BE2C (cell line): ENCODE measurements at regions not wholly inside any gene's neighbourhood (a gene's known extent, or its start where the extent isn't known, plus 50 kb on each side); places are given as distances from the start of the nearest gene placed in this dataset.
"Not testable (repeated sequence)": the region's sequence is repeated elsewhere in the genome, so short reads cannot be mapped to it uniquely, and the experiment has no call there.

ENCODE experiments used
- DNase-seq: peaks from one replicate; pipeline ENCODE4 v3.0.0-alpha.2; 2020
- H3K27me3 ChIP-seq: fragments of 250-450 bp; sonication (Bioruptor Pico); 2 replicates; pipeline ENCODE4 v1.5.1; 2020; ENCODE audit warnings: mild to moderate bottlenecking
- H3K36me3 ChIP-seq: fragments of 250-450 bp; sonication (Bioruptor Pico); 2 replicates; pipeline ENCODE4 v1.5.1; 2020; ENCODE audit warnings: mild to moderate bottlenecking
- H3K4me1 ChIP-seq: fragments of 250-450 bp; sonication (Bioruptor Pico); 2 replicates; pipeline ENCODE4 v1.5.1; 2020
- H3K4me3 ChIP-seq: 2 replicates; pipeline ENCODE4 v1.5.1; 2011; ENCODE audit warnings: low read depth, low read length
- H3K9me3 ChIP-seq: fragments of 250-450 bp; sonication (Bioruptor Pico); 2 replicates; pipeline ENCODE4 v1.5.1; 2020
- TF ChIP-seq, protein P1 (sequence below): IDR thresholded peaks from 2 replicates; pipeline ENCODE4 v1.5.1; 2012; ENCODE audit warnings: mild to moderate bottlenecking, low read depth, low read length

DNA sequence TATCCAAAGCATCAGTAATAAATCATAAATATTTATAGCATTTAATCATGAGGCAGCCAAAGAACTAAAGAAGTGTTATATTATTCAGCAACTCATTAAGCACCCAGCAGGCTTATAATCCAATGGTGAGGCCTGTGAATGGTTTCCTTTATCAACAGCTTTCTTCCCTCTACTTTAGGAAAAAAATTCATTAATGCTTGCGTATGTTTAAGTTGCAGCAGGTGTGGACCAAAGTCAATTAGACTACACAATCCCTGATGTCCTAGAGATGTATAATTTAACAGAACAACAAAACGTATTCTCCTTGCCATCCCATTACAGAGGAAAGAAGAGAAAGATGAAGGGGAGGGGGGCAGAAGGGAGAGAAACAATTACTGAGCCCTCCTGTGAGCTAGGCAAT, 87.7 kb upstream of the MAGI3 start:
- Histone ChIP-seq H3K4me1 (no peaks in the 10 kb centered on the region; the same call in 1 of the 2 replicates), H3K27me3 (no peaks in the 10 kb centered on the region), H3K9me3 (no peaks in the 10 kb centered on the region), H3K36me3 (no peaks in the 10 kb centered on the region), H3K4me3 (no peak overlapping the region)
- no peak for DNase-seq
- TF ChIP-seq, protein P1, sequence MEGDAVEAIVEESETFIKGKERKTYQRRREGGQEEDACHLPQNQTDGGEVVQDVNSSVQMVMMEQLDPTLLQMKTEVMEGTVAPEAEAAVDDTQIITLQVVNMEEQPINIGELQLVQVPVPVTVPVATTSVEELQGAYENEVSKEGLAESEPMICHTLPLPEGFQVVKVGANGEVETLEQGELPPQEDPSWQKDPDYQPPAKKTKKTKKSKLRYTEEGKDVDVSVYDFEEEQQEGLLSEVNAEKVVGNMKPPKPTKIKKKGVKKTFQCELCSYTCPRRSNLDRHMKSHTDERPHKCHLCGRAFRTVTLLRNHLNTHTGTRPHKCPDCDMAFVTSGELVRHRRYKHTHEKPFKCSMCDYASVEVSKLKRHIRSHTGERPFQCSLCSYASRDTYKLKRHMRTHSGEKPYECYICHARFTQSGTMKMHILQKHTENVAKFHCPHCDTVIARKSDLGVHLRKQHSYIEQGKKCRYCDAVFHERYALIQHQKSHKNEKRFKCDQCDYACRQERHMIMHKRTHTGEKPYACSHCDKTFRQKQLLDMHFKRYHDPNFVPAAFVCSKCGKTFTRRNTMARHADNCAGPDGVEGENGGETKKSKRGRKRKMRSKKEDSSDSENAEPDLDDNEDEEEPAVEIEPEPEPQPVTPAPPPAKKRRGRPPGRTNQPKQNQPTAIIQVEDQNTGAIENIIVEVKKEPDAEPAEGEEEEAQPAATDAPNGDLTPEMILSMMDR, result no peak

DNA sequence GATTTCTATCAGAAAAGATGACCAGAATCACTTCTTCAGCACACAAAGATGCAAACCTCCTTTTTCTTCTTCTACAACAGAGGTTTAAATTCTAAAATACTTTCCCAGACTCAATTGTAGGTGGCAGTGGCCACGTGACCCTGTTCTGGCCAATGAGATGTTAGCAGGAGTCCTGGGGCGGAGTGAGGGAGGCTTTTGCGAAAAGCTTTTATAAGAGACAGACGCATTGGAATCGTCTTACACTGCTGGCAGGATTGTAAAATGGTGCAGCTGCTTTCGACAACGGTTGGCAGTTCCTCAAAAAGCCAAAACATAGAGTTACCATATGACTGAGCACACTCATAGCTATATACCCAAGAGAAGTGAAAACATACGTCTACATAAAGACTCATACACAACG, 87.0 kb upstream of the MAGI3 start:
- no peaks in the 10 kb centered on the region for H3K9me3 ChIP-seq
- no peaks in the 10 kb centered on the region for H3K36me3 ChIP-seq
- no peak overlapping the region for H3K4me3 ChIP-seq
- no peak for DNase-seq
- TF ChIP-seq, protein P1, result no peak
- H3K4me1 ChIP-seq, result no peaks in the 10 kb centered on the region; the same call in 1 of the 2 replicates
- no peaks in the 10 kb centered on the region for H3K27me3 ChIP-seq

DNA sequence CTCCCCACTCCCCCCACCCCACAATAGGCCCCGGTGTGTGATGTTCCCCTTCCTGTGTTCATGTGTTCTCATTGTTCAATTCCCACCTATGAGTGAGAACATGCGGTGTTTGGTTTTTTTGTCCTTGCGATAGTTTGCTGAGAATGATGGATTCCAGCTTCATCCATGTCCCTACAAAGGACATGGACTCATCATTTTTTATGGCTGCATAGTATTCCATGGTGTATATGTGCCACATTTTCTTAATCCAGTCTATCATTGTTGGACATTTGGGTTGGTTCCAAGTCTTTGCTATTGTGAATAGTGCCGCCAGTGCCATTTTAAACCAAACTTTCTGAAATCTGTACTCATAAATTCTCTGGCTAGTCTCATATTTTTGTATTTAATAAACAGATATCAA, 85.3 kb upstream of the MAGI3 start:
- not testable (repeated sequence) for H3K27me3 ChIP-seq, DNase-seq, H3K4me1 ChIP-seq, H3K4me3 ChIP-seq, H3K9me3 ChIP-seq, H3K36me3 ChIP-seq

DNA sequence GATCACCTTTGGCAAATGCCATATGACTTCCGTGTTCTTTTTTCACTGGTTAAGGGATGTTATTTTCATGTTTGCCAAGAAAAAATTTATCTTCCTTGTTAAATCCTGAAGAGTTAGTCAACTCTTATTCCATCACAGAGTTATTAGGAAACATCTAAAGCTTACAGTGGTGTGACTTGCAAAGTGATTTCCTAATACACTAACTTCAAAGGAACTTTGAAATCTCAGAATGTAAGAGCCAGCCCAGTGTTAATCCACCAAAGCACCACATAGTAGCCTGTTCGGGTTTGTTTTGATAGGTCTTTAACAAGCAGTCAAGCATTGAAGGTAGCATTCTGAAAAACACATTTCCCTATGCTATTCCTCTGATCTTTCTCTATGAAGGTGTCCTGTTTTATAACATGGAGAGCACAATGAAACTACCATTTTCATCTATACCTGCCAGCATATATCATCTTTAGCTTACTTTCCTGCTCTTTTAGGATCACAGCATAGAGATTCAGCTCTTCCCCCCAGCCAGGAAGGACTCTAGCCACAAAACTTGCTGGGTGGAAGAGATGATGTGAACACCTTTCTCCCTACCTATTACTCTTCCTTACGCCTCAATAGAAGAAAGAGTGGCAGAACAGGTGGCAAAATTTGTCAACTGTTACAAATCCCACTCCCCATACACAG, 82.4 kb upstream of the MAGI3 start:
- H3K4me1 ChIP-seq, result no peaks in the 10 kb centered on the region
- H3K27me3 ChIP-seq, result no peaks in the 10 kb centered on the region
- DNase-seq, result no peak
- H3K36me3 ChIP-seq, result no peaks in the 10 kb centered on the region
- H3K9me3 ChIP-seq, result no peaks in the 10 kb centered on the region
- H3K4me3 ChIP-seq, result no peak overlapping the region
- TF ChIP-seq, protein P1, result no peak

- DNase-seq, H3K4me1 ChIP-seq, H3K4me3 ChIP-seq, H3K36me3 ChIP-seq, H3K27me3 ChIP-seq, H3K9me3 ChIP-seq: not testable (repeated sequence)
Observed at GRCh38 chr1:113312651-113313050, 77.7 kb upstream of the MAGI3 start.

GRCh38 chr1:113314600-113314999, 75.7 kb upstream of the MAGI3 start:
- no peak overlapping the region for H3K4me3 ChIP-seq
- no peaks in the 10 kb centered on the region for H3K4me1 ChIP-seq
- no peaks in the 10 kb centered on the region for H3K9me3 ChIP-seq
- TF ChIP-seq, protein P1, result no peak
- no peak for DNase-seq
- H3K36me3 ChIP-seq, result no peaks in the 10 kb centered on the region
- H3K27me3 ChIP-seq, result no peaks in the 10 kb centered on the region

GRCh38 chr1:113320272-113320671, 70.0 kb upstream of the MAGI3 start:
- Histone ChIP-seq H3K9me3 (no peaks in the 10 kb centered on the region), H3K4me3 (no peak overlapping the region), H3K27me3 (no peaks in the 10 kb centered on the region), H3K36me3 (no peaks in the 10 kb centered on the region), H3K4me1 (no peaks in the 10 kb centered on the region)
- TF ChIP-seq, protein P1, result no peak
- DNase-seq, result no peak
